Nephron progenitor cell (in vitro differentiated cells): ENCODE measurements at regions not wholly inside any gene's neighbourhood (a gene's known extent, or its start where the extent isn't known, plus 50 kb on each side); places are given as distances from the start of the nearest gene placed in this dataset.
A peak's percentile ranks its signal among the peaks of the same experiment; 100 is the strongest.
"Not testable (repeated sequence)": the region's sequence is repeated elsewhere in the genome, so short reads cannot be mapped to it uniquely, and the experiment has no call there.

ENCODE experiments used
- DNase-seq: peaks from one replicate; pipeline ENCODE4 v3.0.0; 2021
- H3K27ac Mint-ChIP-seq: 2 replicates; pipeline ENCODE4 v1.8.0; 2021; ENCODE audit warnings: mild to moderate bottlenecking, moderate library complexity, mixed read lengths
- H3K27me3 Mint-ChIP-seq: 2 replicates; pipeline ENCODE4 v1.8.0; 2021; ENCODE audit warnings: mild to moderate bottlenecking, low read depth, mixed read lengths; ENCODE audit not compliant: poor library complexity
- H3K36me3 Mint-ChIP-seq: 2 replicates; pipeline ENCODE4 v1.8.0; 2021; ENCODE audit warnings: low read depth, mixed read lengths
- H3K4me1 Mint-ChIP-seq: 2 replicates; pipeline ENCODE4 v1.8.0; 2021; ENCODE audit warnings: mixed read lengths
- H3K4me3 Mint-ChIP-seq: 2 replicates; pipeline ENCODE4 v1.8.0; 2021; ENCODE audit warnings: mild to moderate bottlenecking, moderate library complexity, mixed read lengths
- H3K9me3 Mint-ChIP-seq: 2 replicates; pipeline ENCODE4 v1.8.0; 2021; ENCODE audit warnings: mild to moderate bottlenecking, moderate library complexity, mixed read lengths
- TF ChIP-seq, protein P1 (sequence below): fragments of 200-600 bp; sonication (generic); IDR thresholded peaks from 2 replicates; pipeline ENCODE4 v1.5.0; 2021; ENCODE audit warnings: antibody characterized with exemption

DNA sequence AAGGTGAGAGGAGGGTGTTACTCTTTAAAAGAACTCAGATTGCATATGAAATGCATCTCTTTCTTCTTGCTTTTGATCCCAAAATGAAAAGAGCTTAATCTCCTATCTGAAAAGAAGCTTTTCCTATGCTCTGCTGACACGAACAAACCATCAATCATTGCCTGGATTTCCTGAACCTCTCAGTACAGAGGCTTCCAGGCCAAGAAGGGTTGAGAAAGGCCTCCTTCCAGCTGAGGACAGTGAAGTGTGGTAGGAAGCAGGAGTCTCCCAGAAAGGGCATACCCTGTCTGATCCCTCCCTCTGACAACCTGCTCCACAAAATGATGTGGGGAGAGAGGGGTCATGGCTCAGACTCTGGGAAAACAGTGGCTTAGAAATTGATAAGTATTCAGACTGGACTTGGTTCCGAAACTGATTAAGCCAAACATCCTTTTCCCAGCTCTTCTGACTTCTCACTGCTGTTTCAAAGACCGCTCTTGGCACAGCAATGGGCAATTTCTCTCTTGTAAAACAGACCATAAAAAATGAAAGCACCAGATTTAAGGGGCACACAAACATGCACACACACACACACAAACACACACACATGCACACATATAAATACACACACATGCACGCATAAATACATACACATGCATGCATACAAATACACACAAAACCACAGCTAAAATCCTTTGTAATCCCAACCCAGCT, 310.3 kb downstream of the SIPA1L2 start:
- DNase-seq, result no peak
- Mint-ChIP-seq H3K9me3 (peaks cover 9% of the 10 kb centered on the region), H3K4me3 (no peak overlapping the region), H3K4me1 (peaks cover 18% of the 10 kb centered on the region), H3K27ac (peak overlapping the region; percentile 14), H3K27me3 (peaks cover 3% of the 10 kb centered on the region), H3K36me3 (no peaks in the 10 kb centered on the region)
- TF ChIP-seq, protein P1, sequence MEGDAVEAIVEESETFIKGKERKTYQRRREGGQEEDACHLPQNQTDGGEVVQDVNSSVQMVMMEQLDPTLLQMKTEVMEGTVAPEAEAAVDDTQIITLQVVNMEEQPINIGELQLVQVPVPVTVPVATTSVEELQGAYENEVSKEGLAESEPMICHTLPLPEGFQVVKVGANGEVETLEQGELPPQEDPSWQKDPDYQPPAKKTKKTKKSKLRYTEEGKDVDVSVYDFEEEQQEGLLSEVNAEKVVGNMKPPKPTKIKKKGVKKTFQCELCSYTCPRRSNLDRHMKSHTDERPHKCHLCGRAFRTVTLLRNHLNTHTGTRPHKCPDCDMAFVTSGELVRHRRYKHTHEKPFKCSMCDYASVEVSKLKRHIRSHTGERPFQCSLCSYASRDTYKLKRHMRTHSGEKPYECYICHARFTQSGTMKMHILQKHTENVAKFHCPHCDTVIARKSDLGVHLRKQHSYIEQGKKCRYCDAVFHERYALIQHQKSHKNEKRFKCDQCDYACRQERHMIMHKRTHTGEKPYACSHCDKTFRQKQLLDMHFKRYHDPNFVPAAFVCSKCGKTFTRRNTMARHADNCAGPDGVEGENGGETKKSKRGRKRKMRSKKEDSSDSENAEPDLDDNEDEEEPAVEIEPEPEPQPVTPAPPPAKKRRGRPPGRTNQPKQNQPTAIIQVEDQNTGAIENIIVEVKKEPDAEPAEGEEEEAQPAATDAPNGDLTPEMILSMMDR, result no peak

DNA sequence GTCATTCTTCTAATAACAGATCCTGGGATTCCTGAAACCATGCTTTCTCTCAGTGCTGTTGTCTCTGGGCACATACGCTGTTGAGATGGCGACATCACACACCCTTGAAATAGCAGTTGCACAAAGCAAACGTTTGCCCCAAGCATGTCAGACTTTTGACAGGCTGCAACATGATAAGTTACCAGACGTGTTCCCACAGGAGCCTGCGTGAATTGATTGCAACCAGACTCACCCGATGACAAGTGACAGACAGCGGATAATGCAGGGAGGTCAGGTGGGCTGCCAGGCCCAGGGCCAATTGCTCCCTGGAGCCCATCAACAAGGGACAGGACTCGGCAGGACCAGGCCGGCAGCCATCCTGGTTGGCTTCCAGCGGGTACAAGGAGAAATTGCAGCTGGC, 310.9 kb downstream of the SIPA1L2 start:
- TF ChIP-seq, protein P1, result no peak
- Mint-ChIP-seq H3K9me3 (peaks cover 14% of the 10 kb centered on the region), H3K36me3 (no peaks in the 10 kb centered on the region), H3K27me3 (peaks cover 3% of the 10 kb centered on the region), H3K4me1 (peaks cover 18% of the 10 kb centered on the region), H3K27ac (peak overlapping the region; percentile 86), H3K4me3 (no peak overlapping the region)
- DNase-seq, result no peak

DNA sequence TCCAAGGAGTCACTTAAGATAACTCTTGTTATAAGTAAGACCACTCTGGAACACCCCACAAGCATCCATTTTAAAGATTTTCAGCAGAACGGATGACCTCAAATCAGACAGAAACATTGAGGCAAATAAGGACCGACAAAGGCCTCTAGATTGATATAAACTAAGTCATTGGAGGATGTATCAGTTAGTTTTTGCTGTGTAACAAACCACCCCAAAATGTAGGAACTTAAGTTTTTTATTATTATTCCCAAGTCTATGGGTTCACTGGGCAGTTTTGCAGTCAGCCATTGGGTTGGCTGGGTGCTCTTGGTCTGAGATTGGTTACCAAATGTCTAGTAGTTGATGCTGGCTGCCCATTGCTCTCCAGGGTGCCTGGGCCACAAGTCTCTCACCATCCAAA, 311.8 kb downstream of the SIPA1L2 start:
- Mint-ChIP-seq H3K27me3 (peaks cover 3% of the 10 kb centered on the region), H3K36me3 (peaks cover 3% of the 10 kb centered on the region), H3K9me3 (peaks cover 24% of the 10 kb centered on the region), H3K27ac (no peak overlapping the region), H3K4me3 (no peak overlapping the region), H3K4me1 (peaks cover 18% of the 10 kb centered on the region)
- DNase-seq, result no peak
- TF ChIP-seq, protein P1, result no peak

DNA sequence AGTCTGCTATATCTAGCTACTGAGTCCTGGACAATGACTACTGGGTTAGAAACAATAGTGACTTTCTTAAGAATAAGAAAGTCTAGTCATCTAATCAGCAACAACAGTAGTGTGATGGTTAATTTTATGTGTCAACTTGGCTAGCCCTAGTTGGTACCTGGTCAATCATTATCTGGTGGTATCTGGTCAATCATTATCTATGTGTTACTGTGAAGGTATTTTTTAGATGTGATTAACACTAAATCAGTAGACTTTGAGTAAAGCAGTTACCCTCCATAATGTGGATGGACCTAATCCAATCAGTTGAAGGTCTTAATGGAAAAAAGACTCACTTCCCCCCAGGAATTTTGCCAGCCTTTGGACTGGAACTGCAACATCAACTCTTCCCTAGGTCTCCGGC, 312.6 kb downstream of the SIPA1L2 start:
- Mint-ChIP-seq H3K4me3 (no peak overlapping the region), H3K9me3 (peaks cover 32% of the 10 kb centered on the region), H3K36me3 (peaks cover 8% of the 10 kb centered on the region), H3K27ac (no peak overlapping the region), H3K27me3 (peaks cover 3% of the 10 kb centered on the region), H3K4me1 (peaks cover 18% of the 10 kb centered on the region)
- TF ChIP-seq, protein P1, result no peak
- DNase-seq, result no peak

DNA sequence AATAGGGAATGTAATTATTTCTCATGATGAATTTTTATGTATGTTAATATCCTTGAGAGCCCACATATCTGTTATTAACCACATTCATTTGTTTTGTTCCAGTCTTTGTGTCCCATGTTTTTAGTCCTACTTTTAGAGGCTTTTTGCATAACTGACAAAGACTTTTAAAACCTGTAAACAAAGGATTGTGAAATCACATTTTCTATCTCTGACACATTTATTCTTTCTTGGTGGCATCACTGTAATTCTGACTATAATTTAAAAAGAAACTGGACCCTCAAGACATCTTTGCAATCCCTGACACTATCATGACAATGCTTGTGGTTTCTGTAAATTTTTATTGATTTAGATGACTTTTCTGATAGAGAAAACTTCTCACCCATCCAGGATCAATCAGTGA, 313.1 kb downstream of the SIPA1L2 start:
- Mint-ChIP-seq H3K9me3 (peaks cover 36% of the 10 kb centered on the region), H3K4me3 (no peak overlapping the region), H3K4me1 (peaks cover 18% of the 10 kb centered on the region), H3K36me3 (peaks cover 8% of the 10 kb centered on the region), H3K27me3 (peaks cover 3% of the 10 kb centered on the region), H3K27ac (no peak overlapping the region)
- TF ChIP-seq, protein P1, result no peak
- no peak for DNase-seq

DNA sequence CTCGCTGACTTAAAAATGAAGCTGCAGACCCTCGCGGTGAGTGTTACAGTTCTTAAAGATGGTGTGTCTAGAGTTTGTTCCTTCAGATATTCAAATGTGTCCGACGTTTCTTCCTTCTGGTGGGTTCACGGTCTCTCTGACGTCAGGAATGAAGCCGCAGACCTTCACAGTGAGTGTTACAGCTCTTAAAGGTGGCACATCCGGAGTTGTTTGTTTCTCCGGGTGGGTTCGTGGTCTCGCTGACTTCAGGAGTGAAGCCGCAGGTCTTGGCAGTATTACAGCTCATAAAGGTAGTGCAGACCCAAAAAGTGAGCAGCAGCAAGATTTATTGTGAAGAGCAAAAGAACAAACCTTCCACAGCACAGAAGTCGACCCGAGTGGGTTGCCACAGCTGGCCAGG, 316.1 kb downstream of the SIPA1L2 start:
- not testable (repeated sequence) for H3K4me3 Mint-ChIP-seq, H3K4me1 Mint-ChIP-seq, H3K27me3 Mint-ChIP-seq, H3K27ac Mint-ChIP-seq, DNase-seq
- Mint-ChIP-seq H3K9me3 (peaks cover 41% of the 10 kb centered on the region), H3K36me3 (peaks cover 12% of the 10 kb centered on the region)
